Tibial nerve (tissue), 4 donors: ENCODE measurements at regions not wholly inside any gene's neighbourhood (a gene's known extent, or its start where the extent isn't known, plus 50 kb on each side); places are given as distances from the start of the nearest gene placed in this dataset.

Experiments used
- DNase-seq, 2 donors: peaks; one replicate each; pipeline ENCODE4 v3.0.0-alpha.2; 2019; ENCODE audit warnings: low spot score in 2 of 2
- H3K27ac ChIP-seq, 4 donors: fragments of 200-600 bp; sonication (generic) in 3 of 4; one replicate each; pipeline ENCODE4 v1.5.1; 2017 to 2019; ENCODE audit warnings: mild to moderate bottlenecking in 1 of 4
- H3K27me3 ChIP-seq, 2 donors: fragments of 200-600 bp; sonication (generic) in 1 of 2; one replicate each; pipeline versions ENCODE4 v1.5.1 to v1.6.0; 2017 to 2019
- H3K36me3 ChIP-seq, 3 donors: fragments of 200-600 bp; sonication (generic); one replicate each; pipeline ENCODE4 v1.5.1; 2018 to 2019
- H3K4me1 ChIP-seq, 4 donors: fragments of 200-600 bp; sonication (generic) in 3 of 4; one replicate each; pipeline ENCODE4 v1.5.1; 2017 to 2019
- H3K4me3 ChIP-seq, 4 donors: fragments of 200-600 bp; sonication (generic) in 3 of 4; one replicate each; pipeline ENCODE4 v1.5.1; 2017 to 2019; ENCODE audit warnings: mild to moderate bottlenecking in 1 of 4, moderate library complexity in 1 of 4
- H3K9me3 ChIP-seq, 4 donors: fragments of 200-600 bp; sonication (generic) in 3 of 4; one replicate each; pipeline ENCODE4 v1.5.1; 2017 to 2019
- CTCF ChIP-seq, 5 experiments: fragments of 200-600 bp in 3 of 5; fragments of 450-650 bp in 2 of 5; sonication (generic) in 3 of 5; IDR thresholded peaks; one replicate each; pipeline ENCODE4 v1.5.1; 2016 to 2019; ENCODE audit warnings: antibody characterized with exemption in 5 of 5, mild to moderate bottlenecking in 3 of 5, moderate library complexity in 2 of 5
- EP300 ChIP-seq, 2 donors: sonication (generic); formaldehyde crosslinking; IDR thresholded peaks; one replicate each; pipeline ENCODE4 v1.6.1; 2017; ENCODE audit warnings: antibody characterized with exemption in 2 of 2, mild to moderate bottlenecking in 1 of 2
- POLR2A ChIP-seq, 2 donors: fragments of 450-650 bp; IDR thresholded peaks; one replicate each; pipeline ENCODE4 v1.6.1; 2017; ENCODE audit warnings: antibody characterized with exemption in 2 of 2, mild to moderate bottlenecking in 2 of 2, moderate library complexity in 2 of 2
- WGBS, 2 donors: methylation state at CpG; one replicate each; pipeline ENCODE4 v1.1.5; 2018; 5-methylcytosine and 5-hydroxymethylcytosine counted together

GRCh38 chr16:9549487-9549886 lies 458.0 kb downstream of the HAPSTR1 start:
- H3K4me3 ChIP-seq: no peak overlapping the region
- H3K4me1 ChIP-seq: no peaks in the 10 kb centered on the region
- H3K9me3 ChIP-seq: peaks cover 0 to 14% (median 1%) of the 10 kb centered on the region in 4 donors
- 53 to 58% methylated on average over 5 of the region's 5 CpGs for WGBS, 2 donors
- no peak for TF ChIP-seq POLR2A (IDR thresholded peaks at IDR 0.05)
- TF ChIP-seq CTCF (IDR thresholded peaks at IDR 0.05): no peak
- TF ChIP-seq EP300 (IDR thresholded peaks at IDR 0.05): no peak
- no peaks in the 10 kb centered on the region for H3K36me3 ChIP-seq
- DNase-seq: no peak
- no peaks in the 10 kb centered on the region for H3K27me3 ChIP-seq
- H3K27ac ChIP-seq: no peak overlapping the region

- H3K4me3 ChIP-seq: no peak overlapping the region
- no peaks in the 10 kb centered on the region for H3K27me3 ChIP-seq
- no peak for TF ChIP-seq EP300 (IDR thresholded peaks at IDR 0.05)
- no peak for TF ChIP-seq POLR2A (IDR thresholded peaks at IDR 0.05)
- no peak for TF ChIP-seq CTCF (IDR thresholded peaks at IDR 0.05)
- peaks cover 0 to 30% (median 1%) of the 10 kb centered on the region in 4 donors for H3K9me3 ChIP-seq
- 95 to 98% methylated on average over 3 of the region's 3 CpGs for WGBS, 2 donors
- H3K4me1 ChIP-seq: no peaks in the 10 kb centered on the region
- no peaks in the 10 kb centered on the region for H3K36me3 ChIP-seq
- DNase-seq: no peak
- H3K27ac ChIP-seq: no peak overlapping the region
Observed at GRCh38 chr16:9555051-9555450, 463.6 kb downstream of the HAPSTR1 start.

GRCh38 chr16:9556949-9557665 lies 465.7 kb downstream of the HAPSTR1 start:
- no peaks in the 10 kb centered on the region for H3K27me3 ChIP-seq
- H3K36me3 ChIP-seq: no peaks in the 10 kb centered on the region
- TF ChIP-seq POLR2A (IDR thresholded peaks at IDR 0.05): no peak
- no peak for TF ChIP-seq CTCF (IDR thresholded peaks at IDR 0.05)
- no peak for TF ChIP-seq EP300 (IDR thresholded peaks at IDR 0.05)
- H3K4me3 ChIP-seq: no peak overlapping the region
- no peak for DNase-seq
- H3K9me3 ChIP-seq: peaks cover 0 to 21% (median 1%) of the 10 kb centered on the region in 4 donors
- H3K27ac ChIP-seq: no peak overlapping the region
- H3K4me1 ChIP-seq: no peaks in the 10 kb centered on the region
- 61 to 78% methylated on average over 7 of the region's 7 CpGs for WGBS, 2 donors

- no peaks in the 10 kb centered on the region for H3K27me3 ChIP-seq
- H3K27ac ChIP-seq: no peak overlapping the region
- no peak overlapping the region for H3K4me3 ChIP-seq
- WGBS, 2 donors: 77 to 78% methylated on average over 3 of the region's 3 CpGs
- H3K9me3 ChIP-seq: peaks cover 0 to 21% (median 1%) of the 10 kb centered on the region in 4 donors
- no peaks in the 10 kb centered on the region for H3K4me1 ChIP-seq
- no peak for DNase-seq
- no peaks in the 10 kb centered on the region for H3K36me3 ChIP-seq
- TF ChIP-seq POLR2A (IDR thresholded peaks at IDR 0.05) (no peak), EP300 (IDR thresholded peaks at IDR 0.05) (no peak), CTCF (IDR thresholded peaks at IDR 0.05) (no peak)
Observed at GRCh38 chr16:9557713-9558112, 466.3 kb downstream of the HAPSTR1 start.

- Histone ChIP-seq H3K4me1 (no peaks in the 10 kb centered on the region), H3K4me3 (no peak overlapping the region), H3K36me3 (no peaks in the 10 kb centered on the region), H3K9me3 (no peaks in the 10 kb centered on the region), H3K27me3 (no peaks in the 10 kb centered on the region), H3K27ac (no peak overlapping the region)
- WGBS, 2 donors: 86 to 92% methylated on average over 6 of the region's 6 CpGs
- TF ChIP-seq POLR2A (IDR thresholded peaks at IDR 0.05) (no peak), CTCF (IDR thresholded peaks at IDR 0.05) (no peak), EP300 (IDR thresholded peaks at IDR 0.05) (no peak)
- no peak for DNase-seq
Observed at GRCh38 chr16:9566099-9566498, 474.7 kb downstream of the HAPSTR1 start.
